ENCODE measurements at regions not wholly inside any gene's neighbourhood (a gene's known extent, or its start where the extent isn't known, plus 50 kb on each side); places are given as distances from the start of the nearest gene placed in this dataset.

GRCh38 chr16:76819226-76819916 is 371.6 kb upstream of the MON1B start:
- no peak for DNase-seq

GRCh38 chr16:76824221-76824620 is 366.8 kb upstream of the MON1B start:
- DNase-seq = no peak

GRCh38 chr16:76824791-76825190 is 366.2 kb upstream of the MON1B start:
- DNase-seq = no peak

- no peak for DNase-seq
Observed at GRCh38 chr16:76835339-76835738, 355.7 kb upstream of the MON1B start.

GRCh38 chr16:76835779-76836300 is 355.1 kb upstream of the MON1B start:
- no peak for DNase-seq

- no peak for DNase-seq
Observed at GRCh38 chr16:76837872-76838271, 353.1 kb upstream of the MON1B start.

- no peak for DNase-seq
Observed at GRCh38 chr16:76854234-76854633, 336.8 kb upstream of the MON1B start.

- no peak for DNase-seq
Observed at GRCh38 chr16:76856112-76856511, 334.9 kb upstream of the MON1B start.

- DNase-seq = no peak
Observed at GRCh38 chr16:76857402-76857801, 333.6 kb upstream of the MON1B start.

- DNase-seq = no peak
Observed at GRCh38 chr16:76862901-76863300, 328.1 kb upstream of the MON1B start.

GRCh38 chr16:76866994-76867393 is 324.0 kb upstream of the MON1B start:
- DNase-seq = no peak

- no peak for DNase-seq
Observed at GRCh38 chr16:76875898-76876297, 315.1 kb upstream of the MON1B start.

GRCh38 chr16:76879420-76879819 is 311.6 kb upstream of the MON1B start:
- no peak for DNase-seq

GRCh38 chr16:76880523-76880922 is 310.5 kb upstream of the MON1B start:
- DNase-seq = peak; percentile 4

- DNase-seq = no peak
Observed at GRCh38 chr16:76882105-76882504, 308.9 kb upstream of the MON1B start.

- no peak for DNase-seq
Observed at GRCh38 chr16:76883076-76883475, 307.9 kb upstream of the MON1B start.

- no peak for DNase-seq
Observed at GRCh38 chr16:76885776-76886537, 305.0 kb upstream of the MON1B start.

- no peak for DNase-seq
Observed at GRCh38 chr16:76897816-76898215, 293.2 kb upstream of the MON1B start.

GRCh38 chr16:76899767-76900166 is 291.2 kb upstream of the MON1B start:
- no peak for DNase-seq

- DNase-seq = no peak
Observed at GRCh38 chr16:76900285-76901263, 290.4 kb upstream of the MON1B start.

GRCh38 chr16:76906552-76906951 is 284.4 kb upstream of the MON1B start:
- no peak for DNase-seq

GRCh38 chr16:76910931-76911330 is 280.1 kb upstream of the MON1B start:
- no peak for DNase-seq

GRCh38 chr16:76913046-76913445 is 277.9 kb upstream of the MON1B start:
- DNase-seq = no peak

Data from NCI-H2029 treated with DMSO at 0.1 percent for 48 hours (cell line).